ENCODE measurements at regions not wholly inside any gene's neighbourhood (a gene's known extent, or its start where the extent isn't known, plus 50 kb on each side); places are given as distances from the start of the nearest gene placed in this dataset.

GRCh38 chrX:23494741-23495140 is 160.1 kb downstream of the PTCHD1 start:
- TF ChIP-seq MAX (IDR thresholded peaks at IDR 0.05): no peak
- no peak for TF ChIP-seq TAF1 (IDR thresholded peaks at IDR 0.05; ENCODE audit: low read depth, low read length)
- TF ChIP-seq CTBP2 (IDR thresholded peaks at IDR 0.05; ENCODE audit: borderline replicate concordance, insufficient read depth, insufficient read length, low read length): no peak
- no peak for TF ChIP-seq RNF2 (IDR thresholded peaks at IDR 0.05; ENCODE audit: borderline replicate concordance, low read depth, low read length, missing control alignments, poor library complexity, severe bottlenecking)
- TF ChIP-seq SP1 (IDR thresholded peaks at IDR 0.05; ENCODE audit: low read depth, low read length): no peak
- no peak for TF ChIP-seq YY1 (IDR thresholded peaks at IDR 0.05; ENCODE audit: low read depth, low read length)
- TF ChIP-seq CTCF (IDR thresholded peaks at IDR 0.05; ENCODE audit: control extremely low read depth in 1 of 3, insufficient read depth in 1 of 3, low read depth in 1 of 3, low read length in 3 of 3): no peak
- TF ChIP-seq SIRT6 (IDR thresholded peaks at IDR 0.05; ENCODE audit: low read length): no peak
- TF ChIP-seq GABPA (IDR thresholded peaks at IDR 0.05; ENCODE audit: borderline replicate concordance, insufficient read depth, low read length): no peak
- TF ChIP-seq EZH2 (IDR thresholded peaks at IDR 0.05; ENCODE audit: low read depth, low read length, severe bottlenecking): no peak
- no peak for TF ChIP-seq POLR2A (IDR thresholded peaks at IDR 0.05; ENCODE audit: control extremely low read depth in 1 of 2, low read depth in 2 of 2, low read length in 2 of 2)
- no peak for TF ChIP-seq ZNF274 (IDR thresholded peaks at IDR 0.05; ENCODE audit: borderline replicate concordance, extremely low read depth, low read length)
